ENCODE measurements at regions not wholly inside any gene's neighbourhood (a gene's known extent, or its start where the extent isn't known, plus 50 kb on each side); places are given as distances from the start of the nearest gene placed in this dataset.
"Not testable (repeated sequence)": the region's sequence is repeated elsewhere in the genome, so short reads cannot be mapped to it uniquely, and the experiment has no call there.

DNA sequence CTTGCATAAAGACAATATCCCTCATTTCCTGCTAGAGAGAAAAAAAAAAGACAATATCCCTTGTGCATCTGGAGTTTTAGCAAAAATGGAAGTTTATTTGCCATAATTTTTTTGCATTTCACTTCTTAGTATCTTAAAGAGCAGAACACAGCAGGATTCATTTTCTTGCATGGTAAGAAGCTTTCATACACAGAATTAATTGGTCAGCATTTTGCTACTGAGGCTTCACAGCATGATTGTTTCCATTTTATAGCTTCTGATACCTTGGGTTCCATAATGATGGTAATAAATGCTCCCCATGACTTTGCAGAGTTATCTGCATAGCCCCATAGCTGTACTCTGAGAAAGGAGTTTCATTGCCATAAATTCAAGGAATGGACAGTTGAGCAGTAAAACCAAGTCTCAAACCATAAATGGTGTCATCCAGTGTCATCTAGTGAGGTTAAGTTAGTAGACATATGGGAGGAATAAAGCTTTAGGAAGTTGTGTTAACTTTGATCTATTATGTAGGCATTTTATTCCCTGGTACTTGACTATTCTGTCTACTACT, 88.8 kb upstream of the PLD5 start:
- DNase-seq, result no peak

DNA sequence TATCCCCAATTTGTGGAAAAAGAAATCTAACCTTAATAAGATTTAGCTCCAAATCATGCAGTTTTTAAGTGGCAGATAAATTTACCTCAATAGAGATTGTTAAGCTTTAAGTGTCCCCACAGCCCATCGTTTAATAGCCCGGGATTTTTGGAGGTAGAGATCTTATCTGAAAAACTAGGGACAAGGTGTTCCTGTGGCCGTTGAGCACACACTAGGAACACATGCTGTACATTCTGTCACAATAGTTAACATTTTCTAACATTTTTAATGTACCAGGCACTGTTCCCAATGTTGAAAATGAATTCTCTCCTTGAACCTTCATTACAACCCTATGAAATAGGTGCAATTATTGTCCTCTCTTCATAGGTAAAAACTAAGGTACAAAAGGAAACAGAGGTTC, 85.7 kb upstream of the PLD5 start:
- no peak for DNase-seq

DNA sequence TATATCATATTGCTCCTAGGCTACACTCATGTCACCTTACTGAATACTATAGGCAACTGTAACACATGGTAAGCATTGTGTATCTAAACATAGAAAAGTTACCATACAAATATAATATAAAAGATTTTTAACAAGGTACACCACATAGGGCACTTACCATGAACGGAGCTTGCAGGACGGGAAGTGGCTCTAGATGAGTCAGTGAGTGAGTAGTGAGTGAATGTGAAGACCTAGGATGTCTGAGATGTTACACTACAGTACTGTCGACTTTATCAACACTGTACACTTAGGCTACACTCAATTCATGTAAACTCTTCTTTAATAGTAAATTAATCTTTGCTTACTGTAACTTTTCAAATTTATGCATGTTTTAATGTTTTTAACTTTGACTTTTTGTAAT, 81.0 kb upstream of the PLD5 start:
- no peak for DNase-seq

DNA sequence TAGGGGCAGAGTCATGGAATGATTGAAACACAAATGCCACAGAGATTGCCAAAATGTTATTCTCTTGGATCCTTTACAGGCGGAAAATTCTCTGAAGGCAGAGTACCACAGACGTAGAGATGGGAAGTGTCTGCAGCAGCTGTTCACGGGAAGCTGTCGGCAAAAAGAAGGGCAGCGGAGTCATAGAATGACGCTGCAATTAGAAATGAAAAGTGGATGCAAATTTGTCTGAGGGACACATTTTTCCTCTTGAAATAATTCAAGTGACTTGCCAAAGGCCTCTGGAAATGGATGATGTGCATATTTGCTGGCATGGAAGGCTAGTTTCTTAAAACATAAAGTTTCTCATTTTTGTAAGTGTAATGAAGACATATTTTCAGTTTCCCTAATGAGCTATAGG, 77.5 kb upstream of the PLD5 start:
- DNase-seq, result no peak

DNA sequence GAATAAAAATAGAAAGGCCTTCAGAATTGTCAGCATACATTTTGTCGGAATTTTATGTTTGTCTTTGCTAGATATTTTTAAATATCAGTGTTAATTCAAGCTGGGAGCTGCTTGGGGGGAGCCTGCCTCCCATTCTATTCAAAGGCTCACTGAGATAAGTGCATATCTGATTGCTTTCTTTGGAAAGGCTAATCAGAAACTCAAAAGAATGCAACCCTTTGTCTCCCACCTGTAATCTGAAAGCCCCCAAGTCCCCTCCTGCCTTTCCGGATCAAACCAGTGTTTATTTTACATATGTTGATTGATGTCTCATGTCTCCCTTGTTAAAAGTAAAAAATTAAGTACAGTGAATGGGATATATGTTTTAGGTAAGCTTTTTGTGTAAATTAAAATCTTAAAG, 69.3 kb upstream of the PLD5 start:
- DNase-seq, result not testable (repeated sequence)

DNA sequence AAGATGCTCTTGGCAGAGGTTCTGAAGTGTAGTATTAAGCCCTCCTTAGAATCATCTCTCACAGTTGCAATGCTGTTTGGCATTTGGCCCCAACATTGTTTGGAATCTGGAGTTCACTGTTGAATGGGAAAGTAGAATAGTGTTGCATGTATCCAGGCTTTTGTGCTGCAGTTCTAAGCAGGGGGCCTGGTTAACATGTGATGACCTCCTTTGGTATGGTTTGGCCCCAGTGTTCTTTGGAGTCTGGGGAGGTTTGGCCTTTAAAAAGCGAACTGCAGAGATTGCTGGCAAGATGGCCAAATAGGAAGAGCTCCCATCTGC, 61.8 kb upstream of the PLD5 start:
- no peak for DNase-seq

DNA sequence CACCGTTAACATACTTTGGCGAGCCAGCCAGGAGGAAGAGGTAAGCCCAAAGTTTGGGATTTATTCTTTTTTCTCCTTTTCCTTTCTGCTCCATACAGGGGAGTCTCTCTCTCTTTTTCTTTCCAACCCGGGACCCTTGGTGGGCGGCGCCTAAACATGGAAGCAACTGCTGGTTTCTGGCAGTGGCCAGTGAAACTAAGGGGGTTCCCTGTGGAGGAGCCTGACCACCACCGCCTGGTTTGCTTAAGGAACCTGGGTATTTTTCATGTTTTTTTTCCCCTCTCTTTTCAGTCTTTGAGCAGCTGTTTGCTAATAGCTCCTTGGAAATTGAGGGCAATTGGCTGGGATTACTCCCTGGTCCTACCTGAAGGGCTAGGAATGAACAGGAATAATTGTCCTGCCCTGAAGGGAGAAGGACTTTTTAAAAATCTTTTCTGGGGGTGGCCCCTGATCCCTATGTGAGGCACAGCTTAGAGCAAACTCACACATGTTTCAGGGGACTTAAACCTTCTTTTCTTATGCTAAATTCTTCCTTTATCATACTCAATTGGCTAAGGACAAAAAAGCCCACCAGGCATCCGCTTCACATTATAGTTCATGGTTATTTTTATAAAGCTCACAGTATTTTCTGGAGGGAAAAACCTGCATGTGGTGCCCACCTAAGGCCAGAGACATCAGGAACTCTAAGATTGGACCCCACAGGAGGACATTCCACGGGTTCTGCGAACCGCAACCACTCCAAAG, 61.3 kb upstream of the PLD5 start:
- DNase-seq, result no peak

DNA sequence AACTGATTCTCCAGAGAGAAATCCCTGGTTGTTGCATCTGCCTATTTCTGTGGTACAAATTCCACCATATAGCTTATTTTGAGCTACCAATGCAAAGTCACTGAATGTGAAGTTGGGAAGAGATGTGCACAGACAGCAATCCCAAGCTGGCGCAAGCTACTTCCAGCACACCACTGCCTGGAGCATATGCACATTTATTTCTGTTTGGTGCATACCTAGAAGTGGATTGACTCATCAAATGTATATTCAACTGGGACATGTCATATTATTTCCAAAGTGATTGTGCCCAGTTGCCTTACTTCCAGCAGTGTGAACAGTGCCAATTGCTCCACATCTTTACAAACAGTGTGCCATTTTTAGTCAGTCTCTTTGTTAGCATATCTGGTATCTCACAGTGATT, 58.2 kb upstream of the PLD5 start:
- no peak for DNase-seq

DNA sequence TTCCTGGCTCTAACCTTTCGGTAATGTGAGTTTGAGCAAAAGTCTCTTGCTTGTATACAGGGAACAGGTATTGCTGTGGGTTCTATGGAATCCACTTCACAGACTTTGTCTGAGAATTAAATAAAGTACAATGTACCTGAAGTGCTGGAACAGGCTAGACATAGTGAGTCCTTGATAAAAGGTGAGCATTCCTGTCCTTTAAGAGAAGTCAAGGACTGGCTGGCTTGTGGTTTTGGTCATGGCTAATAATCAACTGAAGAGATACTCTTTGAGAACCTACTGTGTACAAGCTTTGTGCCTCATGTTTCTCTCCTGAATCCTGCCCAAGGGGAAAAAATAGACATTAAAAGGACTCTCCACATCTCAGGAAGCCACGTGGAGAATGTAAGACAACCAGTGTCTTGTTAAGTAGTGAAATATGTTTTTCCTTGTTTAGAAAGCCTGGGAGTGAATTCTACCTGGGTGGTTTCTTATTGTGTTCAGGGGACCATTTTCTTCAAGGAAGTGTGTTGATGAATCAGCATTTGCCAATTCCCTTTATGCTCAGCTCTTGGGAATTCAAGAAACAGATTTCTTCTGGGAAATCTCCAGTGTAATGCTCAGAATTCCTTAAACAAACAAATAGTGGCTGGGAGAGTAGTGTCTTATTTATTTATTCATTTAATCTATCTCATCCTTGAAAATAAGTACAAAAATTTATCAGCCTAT, 55.2 kb upstream of the PLD5 start:
- DNase-seq, result no peak

Data from DMS53 (cell line).